ENCODE measurements at regions not wholly inside any gene's neighbourhood (a gene's known extent, or its start where the extent isn't known, plus 50 kb on each side); places are given as distances from the start of the nearest gene placed in this dataset.
"Not testable (repeated sequence)": the region's sequence is repeated elsewhere in the genome, so short reads cannot be mapped to it uniquely, and the experiment has no call there.

GRCh38 chr5:142542078-142542477 lies 143.8 kb downstream of the FGF1 start:
- H3K27ac ChIP-seq: no peak overlapping the region

GRCh38 chr5:142540922-142541422 lies 144.9 kb downstream of the FGF1 start:
- DNase-seq (ENCODE audit: low read depth, low spot score): no peak
- H3K27ac ChIP-seq: no peak overlapping the region

More at GRCh38 chr5:142542078-142542477, 143.8 kb downstream of the FGF1 start:
- DNase-seq (ENCODE audit: low read depth, low spot score): no peak

- H3K27ac ChIP-seq: no peak overlapping the region
- no peak for DNase-seq (ENCODE audit: low read depth, low spot score)
Observed at GRCh38 chr5:142539154-142539740, 146.6 kb downstream of the FGF1 start.

- peak overlapping the region; percentile 5 for H3K27ac ChIP-seq
- DNase-seq (ENCODE audit: low read depth, low spot score): no peak
Observed at GRCh38 chr5:142537938-142538337, 148.0 kb downstream of the FGF1 start.

- H3K27ac ChIP-seq: no peak overlapping the region
- no peak for DNase-seq (ENCODE audit: low read depth, low spot score)
Observed at GRCh38 chr5:142532781-142533176, 153.1 kb downstream of the FGF1 start.

- no peak overlapping the region for H3K27ac ChIP-seq
- no peak for DNase-seq (ENCODE audit: low read depth, low spot score)
Observed at GRCh38 chr5:142531977-142532780, 153.7 kb downstream of the FGF1 start.

- DNase-seq (ENCODE audit: low read depth, low spot score): no peak
- peak overlapping the region; percentile 89 for H3K27ac ChIP-seq
Observed at GRCh38 chr5:142530904-142531303, 155.0 kb downstream of the FGF1 start.

- H3K27ac ChIP-seq: peak overlapping the region; percentile 89
- peak; percentile 96 for DNase-seq (ENCODE audit: low read depth, low spot score)
Observed at GRCh38 chr5:142529626-142530278, 156.1 kb downstream of the FGF1 start.

- no peak for DNase-seq (ENCODE audit: low read depth, low spot score)
- peak overlapping the region; percentile 33 for H3K27ac ChIP-seq
Observed at GRCh38 chr5:142527664-142528295, 158.1 kb downstream of the FGF1 start.

GRCh38 chr5:142527234-142527633 lies 158.7 kb downstream of the FGF1 start:
- no peak for DNase-seq (ENCODE audit: low read depth, low spot score)

GRCh38 chr5:142522983-142523382 lies 162.9 kb downstream of the FGF1 start:
- H3K27ac ChIP-seq: no peak overlapping the region
- no peak for DNase-seq (ENCODE audit: low read depth, low spot score)

More at GRCh38 chr5:142527234-142527633, 158.7 kb downstream of the FGF1 start:
- peak overlapping the region; percentile 33 for H3K27ac ChIP-seq

- H3K27ac ChIP-seq: no peak overlapping the region
- DNase-seq (ENCODE audit: low read depth, low spot score): no peak
Observed at GRCh38 chr5:142521706-142522105, 164.2 kb downstream of the FGF1 start.

GRCh38 chr5:142520885-142521284 lies 165.0 kb downstream of the FGF1 start:
- no peak for DNase-seq (ENCODE audit: low read depth, low spot score)
- H3K27ac ChIP-seq: no peak overlapping the region

- not testable (repeated sequence) for H3K27ac ChIP-seq; DNase-seq (ENCODE audit: low read depth, low spot score)
Observed at GRCh38 chr5:142519913-142520312, 166.0 kb downstream of the FGF1 start.

GRCh38 chr5:142517840-142518239 lies 168.1 kb downstream of the FGF1 start:
- no peak overlapping the region for H3K27ac ChIP-seq
- DNase-seq (ENCODE audit: low read depth, low spot score): no peak

GRCh38 chr5:142516732-142517131 lies 169.2 kb downstream of the FGF1 start:
- H3K27ac ChIP-seq: no peak overlapping the region
- DNase-seq (ENCODE audit: low read depth, low spot score): no peak

GRCh38 chr5:142515036-142515435 lies 170.9 kb downstream of the FGF1 start:
- no peak for DNase-seq (ENCODE audit: low read depth, low spot score)
- H3K27ac ChIP-seq: no peak overlapping the region

GRCh38 chr5:142514196-142514595 lies 171.7 kb downstream of the FGF1 start:
- no peak overlapping the region for H3K27ac ChIP-seq
- no peak for DNase-seq (ENCODE audit: low read depth, low spot score)

GRCh38 chr5:142512043-142513042 lies 173.5 kb downstream of the FGF1 start:
- DNase-seq (ENCODE audit: low read depth, low spot score): no peak

More at GRCh38 chr5:142512043-142513042, 173.5 kb downstream of the FGF1 start:
- no peak overlapping the region for H3K27ac ChIP-seq

All from epithelial cell of prostate (primary cell).